ENCODE measurements at regions not wholly inside any gene's neighbourhood (a gene's known extent, or its start where the extent isn't known, plus 50 kb on each side); places are given as distances from the start of the nearest gene placed in this dataset.
"Not testable (repeated sequence)": the region's sequence is repeated elsewhere in the genome, so short reads cannot be mapped to it uniquely, and the experiment has no call there.

GRCh38 chr20:17872959-17873358, 95.6 kb downstream of the SNX5 start:
- no peak for DNase-seq

- DNase-seq = no peak
Observed at GRCh38 chr20:17872434-17872833, 96.2 kb downstream of the SNX5 start.

GRCh38 chr20:17871886-17872285, 96.7 kb downstream of the SNX5 start:
- no peak for DNase-seq

GRCh38 chr20:17871181-17871580, 97.4 kb downstream of the SNX5 start:
- DNase-seq = no peak

- no peak for DNase-seq
Observed at GRCh38 chr20:17870086-17870740, 98.4 kb downstream of the SNX5 start.

- no peak for DNase-seq
Observed at GRCh38 chr20:17869295-17869994, 99.1 kb downstream of the SNX5 start.

GRCh38 chr20:17868700-17869231, 99.8 kb downstream of the SNX5 start:
- no peak for DNase-seq

- DNase-seq = no peak
Observed at GRCh38 chr20:17868151-17868550, 100.4 kb downstream of the SNX5 start.

GRCh38 chr20:17867131-17867925, 101.3 kb downstream of the SNX5 start:
- DNase-seq = no peak

GRCh38 chr20:17866234-17867001, 102.2 kb downstream of the SNX5 start:
- no peak for DNase-seq

GRCh38 chr20:17863577-17864292, 104.9 kb downstream of the SNX5 start:
- DNase-seq = no peak

- no peak for DNase-seq
Observed at GRCh38 chr20:17863209-17863576, 105.4 kb downstream of the SNX5 start.

- DNase-seq = no peak
Observed at GRCh38 chr20:17862171-17862570, 106.4 kb downstream of the SNX5 start.

GRCh38 chr20:17861620-17862019, 107.0 kb downstream of the SNX5 start:
- DNase-seq = not testable (repeated sequence)

GRCh38 chr20:17860301-17861197, 108.0 kb downstream of the SNX5 start:
- DNase-seq = no peak

- DNase-seq = no peak
Observed at GRCh38 chr20:17859616-17860232, 108.9 kb downstream of the SNX5 start.

- DNase-seq = no peak
Observed at GRCh38 chr20:17859002-17859615, 109.5 kb downstream of the SNX5 start.

GRCh38 chr20:17858450-17859001, 110.1 kb downstream of the SNX5 start:
- no peak for DNase-seq

GRCh38 chr20:17857639-17858449, 110.8 kb downstream of the SNX5 start:
- no peak for DNase-seq

Measured in hematopoietic multipotent progenitor cell treated with erythropoietin and hydrocortisone succinate and interleukin-3 and kit ligand, for 8 days (in vitro differentiated cells).